ENCODE measurements at regions not wholly inside any gene's neighbourhood (a gene's known extent, or its start where the extent isn't known, plus 50 kb on each side); places are given as distances from the start of the nearest gene placed in this dataset.

DNA sequence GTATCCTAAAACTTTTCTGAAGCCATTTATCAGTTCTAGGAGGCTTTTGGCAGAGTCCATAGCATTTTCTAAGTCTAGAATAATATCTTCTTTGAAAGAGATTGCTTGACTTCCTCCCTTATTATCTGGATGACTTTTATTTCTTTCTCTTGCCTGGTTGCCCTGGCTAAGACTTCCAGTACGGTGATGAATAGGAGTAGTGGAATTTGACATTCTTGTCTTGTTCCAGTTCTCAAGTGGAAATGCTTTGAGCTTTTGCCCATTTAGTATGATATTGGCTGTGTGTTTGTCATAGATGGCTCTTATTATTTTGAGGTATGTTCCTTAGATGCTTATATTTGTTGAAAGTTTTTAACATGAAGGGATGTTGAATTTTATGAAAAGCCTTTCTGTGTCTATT, 1647.9 kb downstream of the PLA2G4A start:
- Histone ChIP-seq H2AFZ (ENCODE audit: low read depth, low read length) (no peak overlapping the region), H3K27me3 (ENCODE audit: insufficient read depth, low read length, poor library complexity) (no peaks in the 10 kb centered on the region), H3K4me2 (ENCODE audit: insufficient read depth, low read length) (no peak overlapping the region), H3K27ac (ENCODE audit: low read length) (no peak overlapping the region), H3K9ac (ENCODE audit: low read depth, low read length) (no peak overlapping the region), H3K9me3 (ENCODE audit: insufficient read depth, low read length, severe bottlenecking) (no peaks in the 10 kb centered on the region), H3K79me2 (ENCODE audit: insufficient read depth, low read length) (no peaks in the 10 kb centered on the region), H4K20me1 (ENCODE audit: insufficient read depth, low read length) (no peaks in the 10 kb centered on the region), H3K36me3 (ENCODE audit: insufficient read depth, low read length) (no peaks in the 10 kb centered on the region), H3K4me3 (ENCODE audit: low read depth in 1 of 2, low read length in 2 of 2) (no peak overlapping the region), H3K4me1 (ENCODE audit: insufficient read depth, low read length) (no peaks in the 10 kb centered on the region)
- TF ChIP-seq, protein P1, sequence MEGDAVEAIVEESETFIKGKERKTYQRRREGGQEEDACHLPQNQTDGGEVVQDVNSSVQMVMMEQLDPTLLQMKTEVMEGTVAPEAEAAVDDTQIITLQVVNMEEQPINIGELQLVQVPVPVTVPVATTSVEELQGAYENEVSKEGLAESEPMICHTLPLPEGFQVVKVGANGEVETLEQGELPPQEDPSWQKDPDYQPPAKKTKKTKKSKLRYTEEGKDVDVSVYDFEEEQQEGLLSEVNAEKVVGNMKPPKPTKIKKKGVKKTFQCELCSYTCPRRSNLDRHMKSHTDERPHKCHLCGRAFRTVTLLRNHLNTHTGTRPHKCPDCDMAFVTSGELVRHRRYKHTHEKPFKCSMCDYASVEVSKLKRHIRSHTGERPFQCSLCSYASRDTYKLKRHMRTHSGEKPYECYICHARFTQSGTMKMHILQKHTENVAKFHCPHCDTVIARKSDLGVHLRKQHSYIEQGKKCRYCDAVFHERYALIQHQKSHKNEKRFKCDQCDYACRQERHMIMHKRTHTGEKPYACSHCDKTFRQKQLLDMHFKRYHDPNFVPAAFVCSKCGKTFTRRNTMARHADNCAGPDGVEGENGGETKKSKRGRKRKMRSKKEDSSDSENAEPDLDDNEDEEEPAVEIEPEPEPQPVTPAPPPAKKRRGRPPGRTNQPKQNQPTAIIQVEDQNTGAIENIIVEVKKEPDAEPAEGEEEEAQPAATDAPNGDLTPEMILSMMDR (IDR thresholded peaks at IDR 0.05; ENCODE audit: borderline replicate concordance, extremely low read depth, low read length, poor library complexity, severe bottlenecking) = no peak
- no peak for TF ChIP-seq EZH2 (IDR thresholded peaks at IDR 0.05; ENCODE audit: borderline replicate concordance, low read depth, low read length, severe bottlenecking)
- no peak for DNase-seq
- ATAC-seq (ENCODE audit: insufficient read depth, low read depth) = no peak

DNA sequence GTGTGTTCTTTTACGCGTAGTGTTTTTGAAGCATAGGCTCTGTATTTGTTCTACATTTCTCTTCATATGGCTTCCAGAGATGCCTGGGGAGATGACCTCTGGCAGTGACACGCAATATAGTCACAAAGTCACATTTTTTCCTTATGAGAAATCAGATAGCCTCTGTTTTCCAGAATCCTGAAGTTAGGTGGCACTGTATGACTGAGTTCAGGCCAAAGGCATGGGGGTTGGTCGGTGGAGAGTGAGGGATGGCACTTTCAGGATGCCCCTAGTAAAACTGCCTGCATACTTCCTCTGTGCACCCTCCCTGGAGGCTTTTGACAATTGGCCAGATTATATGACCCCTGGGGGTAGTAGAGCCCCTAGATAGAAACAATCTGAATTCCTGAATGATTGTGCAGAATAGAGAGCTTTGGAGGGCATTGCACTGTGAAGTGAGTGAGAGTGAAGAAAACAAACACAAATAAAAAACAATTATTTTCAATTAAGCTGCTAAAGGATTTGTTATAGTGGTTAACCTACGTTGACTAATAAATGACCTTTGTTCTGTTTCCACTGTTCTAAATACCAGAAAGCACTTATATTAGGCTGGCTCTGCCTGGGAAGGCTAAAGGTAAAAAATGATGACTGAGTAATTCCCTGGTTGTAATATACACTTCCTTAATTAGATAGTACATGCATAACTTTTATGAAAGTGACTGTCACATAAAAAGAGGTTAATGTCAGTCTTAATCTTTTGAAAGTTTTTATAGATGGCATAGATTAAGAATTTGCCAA, 1660.8 kb downstream of the PLA2G4A start:
- no peaks in the 10 kb centered on the region for H3K36me3 ChIP-seq (ENCODE audit: insufficient read depth, low read length)
- H3K9me3 ChIP-seq (ENCODE audit: insufficient read depth, low read length, severe bottlenecking) = no peaks in the 10 kb centered on the region
- H2AFZ ChIP-seq (ENCODE audit: low read depth, low read length) = no peak overlapping the region
- no peak overlapping the region for H3K4me2 ChIP-seq (ENCODE audit: insufficient read depth, low read length)
- H3K27ac ChIP-seq (ENCODE audit: low read length) = no peak overlapping the region
- no peaks in the 10 kb centered on the region for H4K20me1 ChIP-seq (ENCODE audit: insufficient read depth, low read length)
- ATAC-seq (ENCODE audit: insufficient read depth, low read depth) (no peak), DNase-seq (no peak)
- no peak overlapping the region for H3K4me3 ChIP-seq (ENCODE audit: low read depth in 1 of 2, low read length in 2 of 2)
- H3K9ac ChIP-seq (ENCODE audit: low read depth, low read length) = no peak overlapping the region
- H3K27me3 ChIP-seq (ENCODE audit: insufficient read depth, low read length, poor library complexity) = no peaks in the 10 kb centered on the region
- H3K79me2 ChIP-seq (ENCODE audit: insufficient read depth, low read length) = no peaks in the 10 kb centered on the region
- H3K4me1 ChIP-seq (ENCODE audit: insufficient read depth, low read length) = no peaks in the 10 kb centered on the region
- TF ChIP-seq, protein P1 (IDR thresholded peaks at IDR 0.05; ENCODE audit: borderline replicate concordance, extremely low read depth, low read length, poor library complexity, severe bottlenecking) = no peak
- no peak for TF ChIP-seq EZH2 (IDR thresholded peaks at IDR 0.05; ENCODE audit: borderline replicate concordance, low read depth, low read length, severe bottlenecking)

DNA sequence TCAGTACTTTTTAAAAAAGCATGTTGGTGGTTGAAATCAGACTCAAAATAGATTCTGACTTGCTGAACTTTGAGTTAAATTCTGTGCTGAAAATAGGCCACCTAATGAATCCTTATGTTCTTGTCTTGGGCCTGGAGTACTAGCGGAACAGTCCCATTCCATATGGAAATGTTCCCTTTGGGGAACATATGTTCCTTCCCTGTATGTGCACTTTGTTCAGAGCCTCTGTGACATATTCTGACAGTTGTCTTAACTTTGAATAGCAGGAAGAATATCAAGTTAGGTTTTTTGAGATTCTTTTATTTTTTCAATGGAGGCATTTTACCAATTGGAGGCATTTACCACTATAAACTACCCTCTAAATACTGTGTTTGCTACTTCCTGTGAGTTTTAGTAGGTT, 1667.8 kb downstream of the PLA2G4A start:
- H2AFZ ChIP-seq (ENCODE audit: low read depth, low read length) = no peak overlapping the region
- no peaks in the 10 kb centered on the region for H4K20me1 ChIP-seq (ENCODE audit: insufficient read depth, low read length)
- no peaks in the 10 kb centered on the region for H3K4me1 ChIP-seq (ENCODE audit: insufficient read depth, low read length)
- ATAC-seq (ENCODE audit: insufficient read depth, low read depth) (no peak), DNase-seq (no peak)
- no peak overlapping the region for H3K4me2 ChIP-seq (ENCODE audit: insufficient read depth, low read length)
- no peaks in the 10 kb centered on the region for H3K27me3 ChIP-seq (ENCODE audit: insufficient read depth, low read length, poor library complexity)
- H3K9me3 ChIP-seq (ENCODE audit: insufficient read depth, low read length, severe bottlenecking) = no peaks in the 10 kb centered on the region
- no peaks in the 10 kb centered on the region for H3K79me2 ChIP-seq (ENCODE audit: insufficient read depth, low read length)
- TF ChIP-seq EZH2 (IDR thresholded peaks at IDR 0.05; ENCODE audit: borderline replicate concordance, low read depth, low read length, severe bottlenecking) = no peak
- TF ChIP-seq, protein P1 (IDR thresholded peaks at IDR 0.05; ENCODE audit: borderline replicate concordance, extremely low read depth, low read length, poor library complexity, severe bottlenecking) = no peak
- H3K36me3 ChIP-seq (ENCODE audit: insufficient read depth, low read length) = no peaks in the 10 kb centered on the region
- no peak overlapping the region for H3K9ac ChIP-seq (ENCODE audit: low read depth, low read length)
- H3K27ac ChIP-seq (ENCODE audit: low read length) = no peak overlapping the region
- H3K4me3 ChIP-seq (ENCODE audit: low read depth in 1 of 2, low read length in 2 of 2) = no peak overlapping the region
